Pancreas (tissue), 10 donors: ENCODE measurements at regions not wholly inside any gene's neighbourhood (a gene's known extent, or its start where the extent isn't known, plus 50 kb on each side); places are given as distances from the start of the nearest gene placed in this dataset.

Experiments
- ATAC-seq, 4 donors: fragments of 200-7000 bp; cut with Tn5 transposase; one replicate each; pipeline versions ENCODE4 v1.8.0 to v1.9.1; 2020; ENCODE audit warnings: mild to moderate bottlenecking in 4 of 4, moderate library complexity in 4 of 4
- DNase-seq, 6 donors: peaks; one replicate each; pipeline ENCODE4 v3.0.0-alpha.2; 2020
- FAIRE-seq: peaks from 2 replicates; lab custom pipeline; 2012; peaks lifted over from hg19 to GRCh38; lab: Jason Lieb, UNC
- H3K27ac ChIP-seq, 4 donors: fragments of 200-600 bp; sonication (generic); 1 replicate in 3 of 4; 2 replicates in 1 of 4; pipeline versions ENCODE4 v1.5.0 to v1.8.0; 2020
- H3K27me3 ChIP-seq, 4 donors: fragments of 200-600 bp; one replicate each; pipeline ENCODE4 v1.8.0; 2021
- H3K36me3 ChIP-seq, 3 donors: fragments of 200-600 bp; sonication (generic) in 1 of 3; one replicate each; pipeline versions ENCODE4 v1.5.0 to v1.8.0; 2020 to 2021
- H3K4me1 ChIP-seq, 3 donors: fragments of 200-600 bp; one replicate each; pipeline ENCODE4 v1.8.0; 2021
- H3K4me3 ChIP-seq, 4 donors: fragments of 200-600 bp; sonication (generic) in 2 of 4; one replicate each; pipeline versions ENCODE4 v1.5.0 to v1.8.0; 2020 to 2021
- H3K9me3 ChIP-seq, 4 donors: fragments of 200-600 bp; one replicate each; pipeline ENCODE4 v1.8.0; 2021
- WGBS, 2 donors: extraction: QIAGEN DNeasy Blood & Tissue Kit; methylation state at CpG; one replicate each; pipeline ENCODE4 v1.1.7; 2013; 5-methylcytosine and 5-hydroxymethylcytosine counted together
- intact Hi-C, 3 donors: fragments of 100-400 bp; cut with DNase I; formaldehyde crosslinking; loops; one replicate each; pipeline versions ENCODE4 v1.11.1 to v1.14.2; 2022
- TF ChIP-seq, protein P1 (sequence below), 4 donors: fragments of 200-600 bp; sonication (generic) in 3 of 4; IDR thresholded peaks; one replicate each; pipeline versions ENCODE4 v1.5.0 to v1.8.0; 2021; ENCODE audit warnings: antibody characterized with exemption in 4 of 4
- donor health status: healthy with polysubstance abuse.
- donor health status: DM: no; HTN: no; CAD: no; lungs with moderate emphysema.
- donor health status: DM: no; HTN: no; CAD: no.
- donor health status: control.
- donor health status: control.
- donor health status: Bipolar disorder and iron deficiency.
- donor health status: DM: yes; HTN: yes; CAD: no.
- donor health status: DM: no; HTN: no; CAD: no.
- donor health status: DM: no; HTN: no; CAD: no.
- donor health status: DM: yes; HTN: yes; CAD: no.

DNA sequence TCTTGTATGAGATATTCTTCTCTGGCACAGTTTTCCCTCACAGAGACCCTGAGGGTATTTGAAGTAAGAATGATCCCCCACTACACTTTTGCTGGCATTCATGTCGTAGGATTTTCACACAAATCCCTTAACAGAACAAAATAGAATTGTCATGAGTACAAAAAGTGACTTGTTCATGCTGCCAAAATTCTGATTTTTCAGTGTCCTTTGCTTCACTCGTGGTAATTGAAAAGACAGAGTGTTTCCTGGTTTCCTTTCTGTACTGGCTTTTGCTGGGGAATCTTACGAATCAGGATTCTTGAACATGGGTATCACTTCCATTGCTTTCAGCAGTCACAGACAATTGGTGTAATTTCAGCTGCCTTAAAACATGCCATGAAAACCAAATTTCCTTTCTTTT is 756.3 kb downstream of the REEP3 start:
- intact Hi-C loops, result no loop called here

DNA sequence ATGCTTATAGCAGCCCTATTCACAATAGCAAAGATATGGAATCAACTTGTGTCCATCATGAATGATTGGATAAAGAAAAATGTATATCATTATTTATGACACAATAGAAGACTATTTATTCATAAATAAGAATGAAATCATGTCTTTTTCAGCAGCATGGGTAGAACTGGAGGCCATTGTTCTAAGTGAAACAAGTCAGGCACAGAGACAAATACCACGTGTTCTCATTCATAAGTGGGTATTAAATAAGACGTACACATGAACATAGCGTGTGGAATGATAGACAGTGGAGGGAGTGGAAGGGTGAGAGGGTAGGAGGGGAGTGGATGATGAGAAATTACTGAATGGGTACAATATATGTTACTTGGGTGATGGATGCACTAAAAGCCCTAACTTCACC is 762.4 kb downstream of the REEP3 start:
- no peaks in the 10 kb centered on the region for H3K36me3 ChIP-seq
- no peak overlapping the region for H3K4me3 ChIP-seq
- no peaks in the 10 kb centered on the region for H3K27me3 ChIP-seq
- 75 to 89% methylated on average over 3 of the region's 3 CpGs for WGBS, 2 donors
- no peak overlapping the region for H3K27ac ChIP-seq
- H3K4me1 ChIP-seq, result no peaks in the 10 kb centered on the region
- no peaks in the 10 kb centered on the region for H3K9me3 ChIP-seq
- intact Hi-C loops, result no loop called here
- ATAC-seq (no peak), FAIRE-seq (no peak), DNase-seq (no peak)
- TF ChIP-seq, protein P1, sequence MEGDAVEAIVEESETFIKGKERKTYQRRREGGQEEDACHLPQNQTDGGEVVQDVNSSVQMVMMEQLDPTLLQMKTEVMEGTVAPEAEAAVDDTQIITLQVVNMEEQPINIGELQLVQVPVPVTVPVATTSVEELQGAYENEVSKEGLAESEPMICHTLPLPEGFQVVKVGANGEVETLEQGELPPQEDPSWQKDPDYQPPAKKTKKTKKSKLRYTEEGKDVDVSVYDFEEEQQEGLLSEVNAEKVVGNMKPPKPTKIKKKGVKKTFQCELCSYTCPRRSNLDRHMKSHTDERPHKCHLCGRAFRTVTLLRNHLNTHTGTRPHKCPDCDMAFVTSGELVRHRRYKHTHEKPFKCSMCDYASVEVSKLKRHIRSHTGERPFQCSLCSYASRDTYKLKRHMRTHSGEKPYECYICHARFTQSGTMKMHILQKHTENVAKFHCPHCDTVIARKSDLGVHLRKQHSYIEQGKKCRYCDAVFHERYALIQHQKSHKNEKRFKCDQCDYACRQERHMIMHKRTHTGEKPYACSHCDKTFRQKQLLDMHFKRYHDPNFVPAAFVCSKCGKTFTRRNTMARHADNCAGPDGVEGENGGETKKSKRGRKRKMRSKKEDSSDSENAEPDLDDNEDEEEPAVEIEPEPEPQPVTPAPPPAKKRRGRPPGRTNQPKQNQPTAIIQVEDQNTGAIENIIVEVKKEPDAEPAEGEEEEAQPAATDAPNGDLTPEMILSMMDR (IDR thresholded peaks at IDR 0.05), result no peak

More for the DNA sequence above, 756.3 kb downstream of the REEP3 start:
- Histone ChIP-seq H3K9me3 (no peaks in the 10 kb centered on the region), H3K36me3 (no peaks in the 10 kb centered on the region), H3K4me1 (no peaks in the 10 kb centered on the region), H3K27me3 (no peaks in the 10 kb centered on the region), H3K4me3 (no peak overlapping the region), H3K27ac (no peak overlapping the region)
- no peak for DNase-seq
- TF ChIP-seq, protein P1 (IDR thresholded peaks at IDR 0.05), result no peak
- 67 to 79% methylated on average over 3 of the region's 3 CpGs for whole genome bisulfite sequencing, 2 donors
- ATAC-seq, result no peak
- no peak for FAIRE-seq

DNA sequence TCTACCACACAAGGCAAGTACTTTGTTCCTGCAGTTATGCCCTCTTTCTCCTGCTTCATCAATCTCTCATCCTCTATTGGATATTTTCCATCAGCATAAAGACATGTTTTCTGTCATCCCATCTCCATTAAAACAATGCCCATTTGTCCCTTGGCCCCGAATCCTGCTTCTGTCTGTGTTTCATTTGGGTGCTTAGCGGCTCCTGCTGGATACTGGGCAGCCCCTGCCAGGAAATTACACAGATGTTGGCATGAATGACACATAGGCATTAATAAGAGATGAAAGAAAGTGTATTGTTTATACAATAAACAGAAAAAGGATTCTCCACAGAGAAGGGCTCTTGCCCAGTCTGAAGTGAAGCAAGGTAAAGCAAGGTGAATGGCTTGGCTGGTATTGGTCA is 765.3 kb downstream of the REEP3 start:
- Histone ChIP-seq H3K27ac (no peak overlapping the region), H3K4me1 (no peaks in the 10 kb centered on the region), H3K36me3 (no peaks in the 10 kb centered on the region), H3K4me3 (no peak overlapping the region), H3K9me3 (no peaks in the 10 kb centered on the region), H3K27me3 (no peaks in the 10 kb centered on the region)
- FAIRE-seq, result no peak
- ATAC-seq, result no peak
- intact Hi-C loops, result no loop called here
- TF ChIP-seq, protein P1 (IDR thresholded peaks at IDR 0.05), result no peak
- WGBS, 2 donors, result 82 to 89% methylated on average over 2 of the region's 2 CpGs
- no peak for DNase-seq

DNA sequence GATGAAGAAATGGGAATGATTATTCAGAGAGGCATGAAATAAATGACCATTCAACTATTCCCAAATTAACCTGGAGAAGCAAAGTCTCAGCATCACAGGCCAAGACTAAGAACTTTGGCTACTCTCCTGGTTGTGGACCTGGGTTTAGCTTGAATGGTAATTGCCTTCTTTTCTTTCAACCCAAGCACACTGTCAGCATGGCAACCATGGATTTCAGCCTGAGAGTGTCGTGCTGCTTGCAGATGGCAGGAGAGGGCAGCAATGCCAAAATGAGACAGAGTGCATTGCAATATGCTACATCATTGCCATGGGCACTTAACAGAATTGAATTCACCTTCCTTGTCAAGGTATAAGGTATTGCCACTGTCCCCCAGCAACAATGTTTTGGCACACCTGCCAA is 767.2 kb downstream of the REEP3 start:
- FAIRE-seq (no peak), DNase-seq (no peak), ATAC-seq (no peak)
- TF ChIP-seq, protein P1 (IDR thresholded peaks at IDR 0.05), result no peak
- 70 to 71% methylated on average over 1 of the region's 1 CpG for WGBS, 2 donors
- Histone ChIP-seq H3K4me3 (no peak overlapping the region), H3K27me3 (no peaks in the 10 kb centered on the region), H3K36me3 (no peaks in the 10 kb centered on the region), H3K9me3 (no peaks in the 10 kb centered on the region), H3K4me1 (no peaks in the 10 kb centered on the region), H3K27ac (no peak overlapping the region)
- intact Hi-C loops, result no loop called here

DNA sequence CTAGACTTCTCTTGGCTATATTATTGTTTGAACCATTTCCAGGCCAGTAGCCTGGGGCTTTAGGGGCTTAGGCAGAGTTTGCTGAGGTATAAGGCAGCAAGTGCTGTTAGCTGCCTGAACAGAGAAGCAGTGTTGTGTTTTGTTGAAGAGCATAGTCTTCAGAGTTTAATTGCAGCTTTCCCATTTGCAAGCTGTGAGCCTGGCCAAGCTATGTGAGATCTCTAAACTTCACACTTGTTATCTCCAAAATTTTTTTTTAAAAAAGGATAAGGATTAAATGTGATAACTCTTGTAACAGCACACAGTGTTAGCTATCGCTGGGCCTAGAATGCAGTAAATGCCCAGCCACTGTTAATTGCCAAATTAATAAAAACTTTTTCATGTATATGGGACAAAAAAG is 782.4 kb downstream of the REEP3 start:
- no peaks in the 10 kb centered on the region for H3K4me1 ChIP-seq
- WGBS, 2 donors, result 93 to 95% methylated on average over 1 of the region's 1 CpG
- TF ChIP-seq, protein P1 (IDR thresholded peaks at IDR 0.05), result no peak
- H3K27me3 ChIP-seq, result no peaks in the 10 kb centered on the region
- intact Hi-C loops, result no loop called here
- H3K9me3 ChIP-seq, result no peaks in the 10 kb centered on the region
- FAIRE-seq (no peak), DNase-seq (no peak), ATAC-seq (no peak)
- H3K27ac ChIP-seq, result no peak overlapping the region
- no peak overlapping the region for H3K4me3 ChIP-seq
- no peaks in the 10 kb centered on the region for H3K36me3 ChIP-seq
